GM12878 (cell line): ENCODE measurements at regions not wholly inside any gene's neighbourhood (a gene's known extent, or its start where the extent isn't known, plus 50 kb on each side); places are given as distances from the start of the nearest gene placed in this dataset.

Experiments used
- ATAC-seq: fragments of 200-7000 bp; cut with Tn5 transposase; 3 replicates; pipeline ENCODE4 v1.9.1; 2020; ENCODE audit warnings: mild to moderate bottlenecking, moderate library complexity
- BruUV-seq: library from RNA; stranded (reverse); fragments of 400-500 nt; replicated peaks from 2 replicates; lab custom pipeline; 2021; lab: Mats Ljungman, UMichigan
- CTCF ChIA-PET: fragments of 300-600 bp; sonication (Branson Sonifier 250); formaldehyde crosslinking; extraction: SDS; loops from one replicate; lab custom pipeline; 2021; ENCODE audit warnings: inconsistent platforms; lab: Yijun Ruan, JAX
- POLR2A ChIA-PET: fragments of 350-600 bp; formaldehyde crosslinking; extraction: SDS; loops from one replicate; lab custom pipeline; 2021; ENCODE audit warnings: inconsistent platforms; lab: Charles Lee
- RAD21 ChIA-PET: fragments of 300-600 bp; sonication (Branson Sonifier 250); formaldehyde crosslinking; loops from one replicate; lab custom pipeline; 2023; ENCODE audit warnings: antibody characterized with exemption; ENCODE audit not compliant: unreplicated experiment; lab: Charles Lee
- SMC1A ChIA-PET: fragments of 300-600 bp; sonication (Branson Sonifier 250); formaldehyde crosslinking; loops from one replicate; lab custom pipeline; 2023; ENCODE audit not compliant: unreplicated experiment, uncharacterized antibody; lab: Charles Lee
- DNase-seq: peaks from one replicate; pipeline ENCODE4 v3.0.0-alpha.2; 2011; ENCODE audit warnings: low read depth, low spot score
- FAIRE-seq: peaks from 3 replicates; lab custom pipeline; 2011; peaks lifted over from hg19 to GRCh38; lab: Jason Lieb, UNC
- H2AFZ ChIP-seq: 2 replicates; pipeline ENCODE4 v1.6.0; 2011; ENCODE audit warnings: low read depth, low read length, control low read depth; ENCODE audit not compliant: control insufficient read depth
- H3K27ac ChIP-seq: 2 replicates; pipeline ENCODE4 v1.5.1; 2011; ENCODE audit warnings: control low read depth; ENCODE audit not compliant: control insufficient read depth, insufficient read depth
- H3K27me3 ChIP-seq, 2 experiments: replicated peaks in 1 of 2; 2 replicates each; pipeline versions ENCODE4 v1.6.0 to v1.6.1; 2011; ENCODE audit warnings: low read length in 1 of 2; ENCODE audit not compliant: control insufficient read depth in 2 of 2, insufficient read depth in 2 of 2
- H3K36me3 ChIP-seq, 2 experiments: 2 replicates each; pipeline ENCODE4 v1.5.1; 2011; ENCODE audit warnings: low read length in 1 of 2; ENCODE audit not compliant: control insufficient read depth in 2 of 2, insufficient read depth in 2 of 2
- H3K4me1 ChIP-seq: 2 replicates; pipeline ENCODE4 v1.6.1; 2011; ENCODE audit warnings: mild to moderate bottlenecking, low read length, moderate library complexity, mixed read lengths; ENCODE audit not compliant: control insufficient read depth, insufficient read depth
- H3K4me2 ChIP-seq: 2 replicates; pipeline ENCODE4 v1.6.0; 2011; ENCODE audit warnings: control low read depth; ENCODE audit not compliant: control insufficient read depth, insufficient read depth
- H3K4me3 ChIP-seq: fragments of 200-600 bp; sonication (generic); 2 replicates; pipeline ENCODE4 v1.5.1; 2016
- H3K79me2 ChIP-seq: 2 replicates; pipeline ENCODE4 v1.6.0; 2011; ENCODE audit warnings: low read length; ENCODE audit not compliant: control insufficient read depth, insufficient read depth
- H3K9ac ChIP-seq: 2 replicates; pipeline ENCODE4 v1.8.0; 2011; ENCODE audit warnings: low read length, control low read depth, mixed read lengths; ENCODE audit not compliant: control insufficient read depth, insufficient read depth
- H3K9me3 ChIP-seq: replicated peaks from 3 replicates; pipeline ENCODE4 v1.5.1; 2011; ENCODE audit warnings: mild to moderate bottlenecking, low read length; ENCODE audit not compliant: control insufficient read depth, insufficient read depth
- H4K20me1 ChIP-seq: 2 replicates; pipeline ENCODE4 v1.6.0; 2011; ENCODE audit not compliant: control insufficient read depth, insufficient read depth
- ATF3 ChIP-seq: IDR thresholded peaks from 2 replicates; pipeline ENCODE4 v1.6.1; 2011; ENCODE audit warnings: low read depth, mild to moderate bottlenecking, low read length, moderate library complexity, borderline replicate concordance; ENCODE audit errors: extremely low read depth
- CEBPB ChIP-seq, 2 experiments: fragments of 150-350 bp in 1 of 2; IDR thresholded peaks; 2 replicates each; pipeline ENCODE4 v1.6.1; 2012 to 2014; ENCODE audit warnings: low read depth in 2 of 2, low read length in 2 of 2, borderline replicate concordance in 1 of 2, inconsistent platforms in 1 of 2
- CHD1 ChIP-seq: IDR thresholded peaks from 2 replicates; pipeline ENCODE4 v1.6.1; 2012; ENCODE audit warnings: low read depth, low read length, improper control_type of control experiment
- CHD2 ChIP-seq: IDR thresholded peaks from 2 replicates; pipeline ENCODE4 v1.6.1; 2011; ENCODE audit warnings: low read depth, low read length, improper control_type of control experiment, borderline replicate concordance
- DPF2 ChIP-seq: fragments of 450-650 bp; IDR thresholded peaks from 2 replicates; pipeline ENCODE4 v1.6.1; 2017; ENCODE audit warnings: mild to moderate bottlenecking
- FOXK2 ChIP-seq: fragments of 450-650 bp; IDR thresholded peaks from 2 replicates; pipeline ENCODE4 v1.6.1; 2017; ENCODE audit warnings: mild to moderate bottlenecking, moderate library complexity
- IKZF1 ChIP-seq: fragments of 450-650 bp; conservative IDR thresholded peaks from 2 replicates; pipeline ENCODE4 v1.6.1; 2017; ENCODE audit warnings: antibody characterized with exemption, mild to moderate bottlenecking
- IRF3 ChIP-seq: fragments of 450-650 bp; IDR thresholded peaks from 2 replicates; pipeline ENCODE4 v1.6.1; 2014; ENCODE audit warnings: mild to moderate bottlenecking
- KAT2A ChIP-seq: conservative IDR thresholded peaks from 2 replicates; pipeline ENCODE4 v1.6.1; 2011; ENCODE audit warnings: low read depth, low read length; ENCODE audit not compliant: control insufficient read depth
- MTA3 ChIP-seq: IDR thresholded peaks from 2 replicates; pipeline ENCODE4 v1.6.1; 2012; ENCODE audit warnings: low read length, inconsistent platforms, borderline replicate concordance
- PBX3 ChIP-seq: IDR thresholded peaks from 2 replicates; pipeline ENCODE4 v1.6.1; 2011; ENCODE audit warnings: mild to moderate bottlenecking, low read depth, low read length, moderate library complexity; ENCODE audit not compliant: insufficient replicate concordance
- PML ChIP-seq: IDR thresholded peaks from 2 replicates; pipeline ENCODE4 v1.6.1; 2012; ENCODE audit warnings: low read length, inconsistent platforms
- RELB ChIP-seq: fragments of 450-650 bp; IDR thresholded peaks from 2 replicates; pipeline ENCODE4 v1.6.1; 2017; ENCODE audit warnings: low read depth, mild to moderate bottlenecking, moderate library complexity
- SMARCA5 ChIP-seq: fragments of 450-650 bp; IDR thresholded peaks from 2 replicates; pipeline ENCODE4 v1.6.1; 2017; ENCODE audit warnings: mild to moderate bottlenecking
- SREBF1 ChIP-seq: IDR thresholded peaks from 2 replicates; pipeline ENCODE4 v1.6.1; 2012; ENCODE audit warnings: mild to moderate bottlenecking, low read length
- TAF1 ChIP-seq: IDR thresholded peaks from 2 replicates; pipeline ENCODE4 v1.6.1; 2011; ENCODE audit warnings: mild to moderate bottlenecking, low read depth, low read length, borderline replicate concordance
- USF2 ChIP-seq: IDR thresholded peaks from 2 replicates; pipeline ENCODE4 v1.6.1; 2011; ENCODE audit warnings: low read depth, low read length, improper control_type of control experiment, borderline replicate concordance
- ZNF24 ChIP-seq: fragments of 450-650 bp; IDR thresholded peaks from 2 replicates; pipeline ENCODE4 v1.6.1; 2017; ENCODE audit warnings: antibody characterized with exemption, mild to moderate bottlenecking
- WGBS: methylation state at CpG from one replicate; pipeline ENCODE4 v1.1.6; 2016; ENCODE audit warnings: low lambda C conversion rate; ENCODE audit not compliant: insufficient replicate concordance, insufficient coverage; ENCODE audit errors: missing lambda C conversion rate; 5-methylcytosine and 5-hydroxymethylcytosine counted together
- in situ Hi-C: fragments of 300-500 bp; cut with MboI; formaldehyde crosslinking; loops from 9 replicates; pipeline ENCODE4 v1.14.3; 2018; ENCODE audit warnings: mixed read lengths
- intact Hi-C: fragments of 100-400 bp; cut with micrococcal nuclease; formaldehyde crosslinking; loops from one replicate; pipeline ENCODE4 v1.14.2; 2022; ENCODE audit not compliant: unreplicated experiment

GRCh38 chr12:93009533-93009932, 80.4 kb upstream of the EEA1 start (continued):
- TF ChIP-seq DPF2 (0 out of 2 replicates have a peak, but pooled peaks have one; percentile 14), RELB (0 out of 2 replicates have a peak, but pooled peaks have one; percentile 36), TAF1 (no peak), USF2 (no peak), IKZF1 (peak; percentile 61)

GRCh38 chr12:93010461-93010860, 81.4 kb upstream of the EEA1 start:
- H3K4me1 ChIP-seq, result peaks cover 41% of the 10 kb centered on the region
- no peak for DNase-seq
- in situ Hi-C loops, result no loop called here
- H3K4me2 ChIP-seq, result no peak overlapping the region
- ChIA-PET SMC1A (interaction anchor here (0.8 to 22.0 kb wide), 11 partner anchors 9 to 410 kb away, joined by 3 to 420 read pairs (median 8); no protein-coding TSS in a partner anchor), POLR2A (interaction anchor here (1.0 to 5.2 kb wide), 2 partner anchors 9 to 21 kb away, joined by 3 to 39 read pairs; no protein-coding TSS in a partner anchor), RAD21 (interaction anchor here (0.5 to 8.7 kb wide), 8 partner anchors 9 to 410 kb away, joined by 3 to 92 read pairs (median 10); no protein-coding TSS in a partner anchor), CTCF (interaction anchor here (1.0 to 5.2 kb wide), 7 partner anchors 11 to 409 kb away, joined by 3 to 68 read pairs (median 5); no protein-coding TSS in a partner anchor)
- no TSS peak for BruUV-seq
- no peak for ATAC-seq
- no peak overlapping the region for H3K9ac ChIP-seq
- no peak overlapping the region for H3K27ac ChIP-seq
- H3K79me2 ChIP-seq, result no peaks in the 10 kb centered on the region
- no peak overlapping the region for H3K4me3 ChIP-seq
- no peaks in the 10 kb centered on the region for H3K36me3 ChIP-seq
- no peak overlapping the region for H2AFZ ChIP-seq
- H3K9me3 ChIP-seq, result no peaks in the 10 kb centered on the region; the same call in 2 of the 3 replicates
- intact Hi-C loops, result no loop called here
- no peaks in the 10 kb centered on the region for H4K20me1 ChIP-seq
- 95% methylated on average over 2 of the region's 2 CpGs for WGBS
- H3K27me3 ChIP-seq, result no peaks in the 10 kb centered on the region
- FAIRE-seq, result no peak
- TF ChIP-seq IKZF1, result no peak
- TF ChIP-seq SREBF1, result no peak
- no peak for TF ChIP-seq PBX3
- no peak for TF ChIP-seq FOXK2
- no peak for TF ChIP-seq CHD2
- no peak for TF ChIP-seq IRF3
- TF ChIP-seq ATF3, result no peak
- TF ChIP-seq PML, result no peak
- TF ChIP-seq SMARCA5, result no peak
- no peak for TF ChIP-seq CHD1
- TF ChIP-seq KAT2A, result no peak
- no peak for TF ChIP-seq ZNF24
- no peak for TF ChIP-seq CEBPB (IDR thresholded peaks at IDR 0.05; ENCODE audit: borderline replicate concordance in 1 of 2, low read depth in 2 of 2, low read length in 2 of 2)
- no peak for TF ChIP-seq MTA3
